Stimulated activated CD8-positive, alpha-beta memory T cell treated with anti-CD3 and anti-CD28 coated beads, Interleukin-15, amount 100 ng/mL, for 1 hour (primary cell): ENCODE measurements at regions not wholly inside any gene's neighbourhood (a gene's known extent, or its start where the extent isn't known, plus 50 kb on each side); places are given as distances from the start of the nearest gene placed in this dataset.

Source experiments
- DNase-seq: peaks from one replicate; pipeline ENCODE4 v3.0.0-alpha.2; 2020; ENCODE audit warnings: low read depth

DNA sequence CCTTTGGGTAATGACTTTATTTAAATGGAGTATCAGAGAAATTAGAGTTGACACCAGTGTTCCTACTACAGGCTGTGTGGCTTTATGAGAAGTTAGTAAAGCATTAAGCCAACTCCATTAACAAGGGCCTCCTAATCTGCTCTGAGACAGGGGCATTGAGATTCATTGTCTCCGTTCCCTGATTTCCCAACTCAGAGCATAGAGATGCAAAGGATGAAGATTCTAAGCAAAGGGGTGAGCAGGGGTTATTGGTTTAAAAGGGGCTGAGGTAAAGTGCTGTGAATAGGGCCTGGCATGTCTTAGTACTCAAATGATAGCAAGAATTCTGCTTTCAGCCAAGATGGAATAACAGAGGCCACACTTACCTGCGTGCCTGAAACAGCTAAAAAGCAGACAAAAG lies 428.4 kb downstream of the PTPRU start:
- DNase-seq: no peak

DNA sequence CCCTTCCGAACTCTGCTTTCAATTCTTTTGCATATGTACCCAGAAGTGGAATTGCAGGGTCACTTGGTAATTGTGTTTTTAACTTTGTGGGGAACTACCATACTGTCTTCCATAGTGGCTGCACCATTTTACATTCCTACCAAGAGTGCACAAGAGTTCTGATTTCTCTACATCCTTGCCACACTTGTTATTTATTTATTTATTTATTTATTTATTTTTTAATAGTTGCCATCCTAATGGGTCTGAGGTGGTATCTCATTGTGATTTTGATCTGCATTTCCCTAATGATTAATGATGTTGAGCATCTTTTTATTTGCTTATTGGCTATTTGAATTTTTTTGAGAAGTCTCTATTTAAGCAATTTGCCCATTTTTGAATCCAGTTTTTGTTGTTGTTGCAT lies 422.4 kb downstream of the PTPRU start:
- no peak for DNase-seq

DNA sequence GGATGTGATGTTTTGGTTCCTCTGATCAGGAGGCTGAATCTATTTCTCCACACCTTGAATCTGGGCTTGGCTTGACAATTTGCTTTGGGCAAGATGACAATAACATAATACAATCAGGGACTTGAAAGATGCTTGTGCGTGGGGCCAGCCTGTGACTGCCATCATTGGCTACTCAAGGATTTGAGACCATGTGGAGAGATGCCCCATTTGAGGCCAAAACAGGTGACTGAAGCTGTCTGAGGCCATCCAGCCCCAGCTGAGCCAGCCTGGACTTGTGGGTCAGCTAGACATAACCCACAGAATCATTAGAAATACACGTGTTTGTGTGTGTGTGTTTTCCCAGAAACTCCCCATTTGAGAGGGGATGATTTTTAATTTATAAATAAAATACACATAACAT lies 421.5 kb downstream of the PTPRU start:
- no peak for DNase-seq

DNA sequence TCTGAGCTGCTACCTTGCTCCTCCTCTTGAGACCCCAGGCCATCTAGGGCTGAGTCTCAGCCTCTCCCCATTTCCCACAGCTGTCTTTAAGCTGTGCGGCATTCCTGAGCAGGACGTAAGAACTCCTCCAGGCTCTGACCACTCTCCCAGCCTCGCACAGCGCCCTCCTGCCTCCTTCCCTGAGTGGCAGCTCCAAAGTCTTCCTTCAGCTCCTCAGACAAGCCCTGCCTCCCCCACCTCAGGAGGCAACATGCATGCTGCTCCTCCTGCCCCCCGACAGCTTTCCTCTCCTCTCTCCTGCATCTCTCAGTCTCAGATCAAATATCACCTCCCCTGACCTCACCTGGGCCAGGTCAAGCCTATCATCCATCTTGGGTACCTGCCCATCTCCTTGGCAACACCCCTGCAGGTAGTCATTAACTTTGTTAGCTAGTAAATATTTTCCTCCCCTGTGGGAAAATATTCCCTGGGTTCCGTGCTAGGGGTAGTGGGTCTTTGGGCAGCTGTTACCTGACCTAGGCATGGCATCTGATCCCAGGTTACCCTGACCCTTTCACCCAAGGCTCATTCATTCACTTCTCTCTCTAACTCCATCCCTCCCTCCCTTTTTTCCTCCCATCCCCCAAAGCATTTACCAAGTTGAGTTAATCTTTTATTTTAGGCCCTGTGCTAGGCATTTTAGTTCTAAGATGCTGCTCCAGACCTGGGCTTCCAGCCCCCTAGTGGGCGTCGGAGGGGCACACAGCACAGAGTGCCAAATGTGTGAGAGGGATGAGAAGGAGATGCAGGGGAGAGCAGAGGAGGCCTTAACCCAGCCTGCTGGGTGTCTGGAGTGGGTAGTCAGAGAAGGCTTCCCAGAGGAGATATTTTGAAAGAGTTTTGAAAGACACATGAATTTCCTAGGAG lies 419.9 kb downstream of the PTPRU start:
- no peak for DNase-seq

DNA sequence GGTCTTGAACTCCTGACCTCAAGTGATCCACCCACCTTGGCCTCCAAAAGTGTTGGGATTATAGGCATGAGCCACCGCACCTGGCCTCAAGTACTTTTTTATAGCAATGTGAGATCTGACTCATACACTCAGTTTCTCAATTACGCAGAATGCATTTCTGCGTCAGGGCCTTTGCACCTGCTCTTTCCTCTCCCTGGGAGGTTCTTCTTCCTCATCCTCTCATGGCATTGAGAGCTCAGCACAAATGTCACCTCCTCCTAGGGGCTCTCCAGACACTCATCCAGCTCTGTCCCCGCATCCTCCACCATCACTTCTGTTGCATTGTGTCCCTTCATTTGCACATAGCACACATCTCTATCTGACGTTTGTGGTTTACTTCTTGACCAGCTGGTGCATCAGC lies 418.8 kb downstream of the PTPRU start:
- no peak for DNase-seq

DNA sequence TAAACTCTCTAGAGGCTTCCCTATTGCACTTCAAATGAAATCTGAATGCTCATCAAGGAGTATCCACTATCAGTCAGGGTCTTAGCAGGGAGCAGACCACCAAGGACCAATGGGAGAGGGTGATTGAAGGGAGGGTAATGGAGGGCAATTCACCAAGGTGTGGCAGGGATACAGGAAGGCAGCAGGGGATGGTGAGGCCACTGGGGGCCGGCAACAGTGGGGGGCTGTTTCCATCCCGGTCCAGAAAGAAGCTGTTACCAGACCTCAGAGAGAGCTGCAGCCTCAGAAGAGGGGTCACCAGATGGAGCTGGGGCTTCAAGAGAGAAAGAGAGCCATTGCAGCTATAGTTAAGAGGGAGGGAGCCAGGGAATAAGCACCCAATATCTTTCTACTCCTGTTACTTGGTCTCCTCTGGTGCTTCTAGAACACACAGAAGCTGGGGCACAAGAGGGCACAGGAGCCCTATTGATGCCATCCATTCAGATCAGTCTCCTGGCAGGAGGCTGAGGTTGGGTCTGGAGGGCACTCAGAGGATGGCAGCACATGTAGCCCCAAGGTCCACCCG lies 417.6 kb downstream of the PTPRU start:
- no peak for DNase-seq

DNA sequence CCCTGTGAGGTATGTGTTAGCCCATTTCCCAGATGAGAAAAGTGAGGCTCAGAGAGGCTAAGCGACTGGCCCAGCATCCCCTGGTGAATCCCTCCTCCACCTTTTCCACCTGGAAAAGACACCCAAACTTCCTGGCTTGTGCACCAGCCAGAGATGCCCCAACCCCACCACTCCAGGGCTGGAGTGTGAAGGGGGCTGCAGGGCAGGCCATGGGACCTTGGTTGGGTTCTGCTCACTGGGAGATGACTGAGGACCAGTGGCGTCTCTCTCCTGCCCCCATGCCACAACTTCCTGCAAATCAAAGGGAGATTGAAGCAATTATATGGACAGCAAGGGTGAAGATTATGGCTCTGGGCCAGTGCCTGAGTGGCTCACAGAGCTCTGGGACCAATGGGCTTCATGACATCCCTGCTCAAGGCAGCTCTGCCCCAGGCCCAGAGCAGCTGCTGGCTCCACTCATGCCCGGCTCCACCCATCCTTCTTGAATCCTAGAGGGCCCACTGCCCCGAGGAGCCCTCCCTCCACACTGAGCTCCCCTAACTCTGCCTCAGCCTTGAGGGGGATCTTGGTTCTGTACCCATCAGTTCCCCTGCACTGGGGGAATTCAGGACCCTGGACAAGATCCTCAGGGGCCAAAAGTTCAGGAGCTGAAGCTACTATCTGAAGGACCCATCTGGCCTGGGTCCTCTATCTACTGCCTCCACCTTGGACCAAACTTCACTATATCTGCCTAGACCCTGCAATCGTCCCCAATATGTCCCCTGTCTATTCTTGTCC lies 416.9 kb downstream of the PTPRU start:
- DNase-seq: no peak

DNA sequence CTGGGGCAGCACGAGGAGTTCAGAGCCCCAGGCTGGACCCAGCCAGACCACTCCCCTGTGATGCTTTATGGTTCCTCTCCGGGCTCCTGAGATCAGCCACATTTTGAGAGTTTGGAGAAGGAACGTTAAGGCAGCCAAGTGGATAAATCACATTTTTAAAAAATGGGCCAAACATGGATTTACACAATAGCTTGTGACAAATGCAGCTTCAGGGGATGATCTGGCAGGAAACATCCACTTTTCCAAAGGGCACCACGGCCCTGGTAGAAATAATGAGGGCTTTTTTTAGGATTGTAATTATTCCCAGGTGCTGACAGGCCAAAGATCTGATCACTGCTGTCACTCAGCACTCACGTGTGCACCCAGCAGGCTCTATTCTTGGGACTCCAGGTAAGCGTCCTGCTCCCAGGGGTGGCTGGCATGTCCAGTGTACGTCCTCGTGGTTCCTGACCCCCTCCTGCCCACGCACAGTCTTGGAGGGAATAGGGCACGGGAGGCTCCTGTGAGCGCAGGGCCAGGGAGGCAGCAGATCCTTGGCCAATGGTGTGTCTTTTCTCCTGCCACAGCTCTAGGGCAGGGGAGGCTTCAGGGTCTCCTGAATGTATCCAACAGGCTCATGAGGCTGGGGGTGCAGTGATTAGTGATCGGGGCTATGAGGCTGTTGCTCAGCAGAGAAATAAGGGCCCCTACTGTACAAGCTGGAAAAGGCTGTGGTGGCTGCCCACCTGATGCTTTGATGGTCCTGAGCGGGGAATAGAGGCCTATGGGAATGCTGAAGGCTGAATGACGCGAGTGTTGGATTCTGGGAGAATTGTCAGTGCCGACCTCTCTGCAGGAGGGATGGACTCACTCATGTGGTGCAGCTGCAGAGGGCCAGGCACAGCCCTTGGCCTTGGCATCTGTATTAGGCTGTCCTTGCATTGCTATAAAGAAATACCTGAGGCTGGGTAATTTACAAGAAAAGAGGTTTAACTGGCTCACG lies 415.7 kb downstream of the PTPRU start:
- DNase-seq: no peak

DNA sequence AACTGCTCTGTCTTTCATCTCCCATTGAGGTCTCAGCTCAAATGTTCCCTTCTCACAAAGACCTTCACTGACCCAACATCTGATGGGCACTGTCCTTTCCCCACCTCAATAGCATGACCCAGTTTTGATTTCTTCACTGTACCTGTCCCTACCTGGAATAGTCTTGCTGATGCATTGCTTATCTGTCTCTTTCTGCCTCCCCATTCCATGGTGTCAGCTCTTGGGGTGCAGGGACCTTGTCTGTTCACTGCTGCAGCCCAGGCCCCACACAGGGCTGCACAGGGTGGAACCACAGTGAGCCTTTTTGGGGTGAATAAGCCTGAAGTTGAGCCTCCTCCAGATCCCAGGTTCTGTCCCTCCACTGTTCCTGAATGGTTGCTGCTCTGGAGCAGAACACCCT lies 414.9 kb downstream of the PTPRU start:
- DNase-seq: no peak

DNA sequence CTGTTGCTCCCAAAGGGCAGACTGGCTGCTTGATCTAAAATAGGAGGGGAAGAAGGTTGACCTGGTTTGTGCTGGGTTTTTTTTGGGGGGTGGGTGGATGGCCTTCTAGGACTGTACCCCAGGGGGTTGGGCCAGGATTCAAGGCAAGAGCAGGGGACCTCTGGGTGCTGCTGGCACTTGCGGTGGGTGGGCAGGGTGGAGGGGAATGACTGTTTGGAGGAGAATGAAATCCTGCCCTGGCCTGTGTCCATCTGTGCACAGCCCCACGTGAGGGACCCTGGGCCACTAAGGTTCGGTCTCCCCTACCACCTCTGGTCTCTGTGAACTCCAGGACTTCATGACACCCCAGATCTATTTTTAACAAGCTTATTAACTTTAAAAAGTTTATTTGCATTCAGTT lies 414.2 kb downstream of the PTPRU start:
- DNase-seq: no peak

DNA sequence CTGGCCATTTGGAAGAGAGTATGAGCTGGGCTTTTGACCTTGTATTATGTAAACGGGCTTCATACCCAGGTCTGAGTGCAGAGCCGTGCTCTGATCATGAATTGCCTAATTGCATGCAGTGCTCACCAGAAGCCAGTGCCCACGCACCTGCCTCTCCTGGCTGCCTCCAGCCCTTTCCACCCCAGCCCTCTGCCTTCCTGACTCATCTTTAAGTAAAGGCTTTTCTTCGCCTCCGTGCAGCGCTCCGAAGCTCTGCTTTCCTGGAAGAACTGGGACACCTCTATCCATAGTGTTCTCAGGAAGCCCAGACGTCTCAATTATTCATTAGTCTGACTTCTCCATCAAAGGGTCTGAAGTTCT lies 413.7 kb downstream of the PTPRU start:
- no peak for DNase-seq

DNA sequence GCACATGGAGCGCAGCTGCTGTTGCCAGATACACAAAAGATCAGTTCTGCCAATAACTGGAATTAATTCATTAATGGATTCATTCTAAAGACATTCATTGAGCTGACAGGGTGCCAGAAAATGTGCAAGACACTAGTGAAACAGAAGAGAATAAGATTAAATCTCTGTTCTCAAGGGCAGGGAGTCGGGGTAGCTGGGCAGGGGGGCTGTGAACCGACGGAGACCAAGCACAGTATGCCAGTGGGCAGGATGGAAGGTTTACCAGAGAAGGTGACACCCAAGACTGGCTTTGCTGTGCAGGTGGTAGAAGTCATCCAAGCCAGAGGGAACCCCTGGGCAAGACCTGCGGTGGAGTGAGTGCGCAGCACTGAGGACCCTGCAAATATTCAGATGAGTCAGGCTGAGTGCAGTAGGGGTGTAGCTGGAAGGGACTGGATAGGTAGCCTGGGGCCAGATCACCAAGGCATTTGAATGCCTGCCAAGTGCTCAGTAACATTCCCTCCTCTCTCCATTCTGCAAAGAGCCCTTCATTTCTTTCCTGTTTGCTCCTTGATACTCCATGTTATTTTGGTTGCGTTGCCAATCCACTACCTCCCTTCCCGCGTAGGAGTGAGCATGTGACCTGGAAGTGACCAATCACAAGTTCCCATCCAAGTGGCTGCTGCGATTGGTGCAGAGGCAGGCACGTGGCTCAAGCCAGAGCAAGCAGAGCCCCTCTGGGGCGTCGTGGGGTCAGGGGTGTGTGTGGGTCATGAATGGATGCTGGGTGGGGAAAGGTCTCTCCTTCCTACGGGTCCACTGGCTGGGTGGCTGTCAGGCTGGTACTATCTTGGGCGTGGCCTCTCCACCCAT lies 413.1 kb downstream of the PTPRU start:
- no peak for DNase-seq

DNA sequence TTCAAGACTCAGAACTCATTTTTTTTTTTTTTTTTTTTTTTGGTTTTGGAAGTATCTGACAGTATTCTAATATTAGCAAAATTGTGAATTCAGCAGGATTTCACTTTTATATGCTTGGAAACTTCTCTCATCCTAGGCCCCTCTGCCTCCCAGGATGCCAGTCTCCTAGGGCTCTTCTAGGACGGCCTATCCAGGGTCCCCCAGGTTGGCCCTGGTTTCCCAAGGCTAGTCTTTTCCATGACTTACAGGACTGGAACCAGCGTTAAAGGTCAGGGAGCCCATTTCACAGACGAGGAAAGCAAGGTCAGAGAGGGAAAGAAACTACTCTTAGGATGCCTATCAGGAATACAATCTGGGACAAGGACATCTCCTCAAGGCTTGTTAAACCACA lies 412.5 kb downstream of the PTPRU start:
- DNase-seq: no peak

DNA sequence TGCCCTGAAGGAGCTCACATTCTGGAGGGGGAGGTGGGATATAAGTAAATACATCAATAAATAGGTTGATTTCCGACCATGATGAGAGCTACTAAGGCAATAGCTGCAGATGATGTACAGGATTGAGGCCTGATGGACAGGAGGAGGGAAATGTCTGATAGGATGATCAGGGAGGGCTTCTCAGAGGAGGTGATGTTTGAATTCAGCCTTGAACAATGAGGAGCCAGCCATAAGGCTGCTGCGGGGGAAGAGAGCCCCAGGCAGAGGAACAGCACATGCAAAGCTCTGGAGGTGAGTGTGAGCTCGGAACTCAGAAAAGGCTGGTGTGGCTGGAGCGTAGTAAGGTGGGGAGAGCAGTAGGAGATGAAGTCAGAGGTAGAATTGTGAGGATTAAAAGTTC lies 411.7 kb downstream of the PTPRU start:
- DNase-seq: no peak

DNA sequence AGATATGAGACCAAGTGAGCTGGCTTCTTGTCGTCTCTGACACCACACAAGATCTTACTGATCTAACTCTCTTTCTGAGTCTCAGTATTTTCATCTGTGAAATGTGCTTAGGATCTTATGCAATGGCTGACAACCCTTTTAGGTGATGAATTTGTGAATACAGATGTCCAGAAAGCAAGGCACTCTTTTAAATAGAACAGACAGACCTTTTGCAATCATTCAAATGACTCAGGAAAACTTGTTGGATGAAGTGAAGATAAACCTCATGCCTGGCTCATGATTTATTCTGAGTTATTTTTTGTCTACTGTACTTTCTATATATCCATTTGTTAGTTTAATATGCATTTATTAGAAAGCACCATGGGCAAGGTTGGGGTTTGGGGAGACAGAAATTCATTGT lies 411.3 kb downstream of the PTPRU start:
- no peak for DNase-seq

DNA sequence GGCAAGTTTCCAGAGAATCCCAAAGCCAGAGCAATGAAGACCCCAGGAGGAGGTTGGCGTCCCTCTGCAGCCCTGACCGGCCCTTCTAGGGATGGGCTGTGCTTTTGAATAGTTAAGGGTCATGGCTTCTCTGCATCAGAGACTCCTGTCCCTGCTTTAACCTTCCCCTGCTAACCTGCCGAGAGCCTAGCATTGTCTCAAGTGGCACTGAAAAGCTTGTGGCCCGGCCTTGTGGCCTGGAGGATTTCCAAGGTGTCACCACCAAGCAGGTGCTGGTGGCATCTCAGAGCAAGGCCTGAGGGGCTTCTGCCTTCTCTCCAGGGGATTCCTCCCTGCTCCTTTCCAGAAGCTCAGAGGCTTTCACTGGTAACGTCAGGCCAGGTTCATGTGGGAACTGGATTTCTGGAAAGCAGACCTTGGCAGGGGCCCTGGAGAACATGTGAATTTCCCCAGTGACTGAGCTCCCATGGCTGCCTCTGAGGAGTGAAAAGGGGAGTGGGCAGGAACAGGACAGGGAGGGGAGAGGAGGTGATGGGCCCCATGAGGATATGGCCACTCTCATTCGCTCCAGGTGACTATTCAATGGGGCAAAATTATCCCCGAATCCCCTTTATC lies 409.9 kb downstream of the PTPRU start:
- no peak for DNase-seq

DNA sequence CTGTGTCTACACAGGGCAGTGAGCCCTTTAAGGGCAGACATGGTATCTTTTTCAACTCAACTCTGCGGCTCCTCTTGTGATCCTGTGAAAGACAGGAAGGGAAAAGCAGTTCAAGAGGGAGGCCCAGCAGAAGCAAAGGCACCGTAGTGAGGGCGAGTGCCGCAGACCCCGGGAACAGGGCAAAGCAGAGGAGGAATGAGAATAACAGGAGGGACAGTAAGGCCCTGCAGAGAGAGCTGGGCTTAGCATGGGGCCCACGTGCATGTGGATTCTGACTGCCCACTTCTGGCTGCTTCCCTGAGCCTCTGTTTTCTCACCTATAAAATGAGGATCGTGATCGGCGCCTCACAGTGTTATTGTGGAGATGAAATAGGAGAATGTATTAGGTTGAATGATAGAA lies 409.3 kb downstream of the PTPRU start:
- no peak for DNase-seq

DNA sequence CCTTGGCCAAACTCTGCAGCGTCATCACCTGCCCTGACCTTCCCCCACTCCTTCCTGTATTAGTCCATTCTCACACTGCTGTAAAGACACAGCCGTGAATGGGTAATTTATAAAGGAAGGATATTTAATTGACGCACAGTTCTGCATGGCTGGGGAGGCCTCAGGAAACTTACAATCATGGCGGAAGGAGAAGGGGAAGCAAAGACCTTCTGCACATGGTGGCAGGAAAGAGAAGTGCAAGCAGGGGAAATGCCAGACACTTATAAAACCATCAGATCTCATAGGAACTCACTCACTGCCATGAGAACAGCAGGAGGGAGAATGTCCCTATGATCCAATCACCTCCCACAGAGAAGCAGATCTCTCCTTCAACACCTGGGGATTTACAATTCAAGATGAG lies 408.5 kb downstream of the PTPRU start:
- no peak for DNase-seq

DNA sequence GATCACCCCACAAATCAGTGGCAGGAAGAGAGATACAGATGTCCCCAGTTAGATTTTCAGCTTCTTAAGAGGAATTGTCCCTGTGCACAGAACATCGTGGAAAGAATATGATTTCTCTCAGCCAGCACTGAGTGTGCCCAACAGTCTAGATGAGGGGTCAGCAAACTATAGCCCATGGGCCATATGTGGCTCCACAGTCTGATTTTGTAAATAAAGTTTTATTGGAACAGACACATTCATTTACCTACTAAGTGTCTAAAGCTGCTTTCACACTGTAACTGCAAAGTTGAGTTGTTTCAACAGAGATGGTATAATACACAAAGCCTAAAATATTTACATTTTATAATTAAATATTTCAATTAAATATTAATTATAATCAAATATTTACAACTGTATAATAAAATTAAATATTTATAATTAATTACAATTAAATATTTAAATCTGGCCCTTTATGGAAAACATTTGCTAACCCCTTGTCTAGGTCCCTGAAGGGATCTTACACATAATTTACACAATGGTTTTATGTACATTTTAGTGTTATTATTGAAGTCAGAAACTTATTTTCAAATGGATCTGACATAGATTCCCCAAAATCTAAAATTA lies 407.6 kb downstream of the PTPRU start:
- DNase-seq: no peak

DNA sequence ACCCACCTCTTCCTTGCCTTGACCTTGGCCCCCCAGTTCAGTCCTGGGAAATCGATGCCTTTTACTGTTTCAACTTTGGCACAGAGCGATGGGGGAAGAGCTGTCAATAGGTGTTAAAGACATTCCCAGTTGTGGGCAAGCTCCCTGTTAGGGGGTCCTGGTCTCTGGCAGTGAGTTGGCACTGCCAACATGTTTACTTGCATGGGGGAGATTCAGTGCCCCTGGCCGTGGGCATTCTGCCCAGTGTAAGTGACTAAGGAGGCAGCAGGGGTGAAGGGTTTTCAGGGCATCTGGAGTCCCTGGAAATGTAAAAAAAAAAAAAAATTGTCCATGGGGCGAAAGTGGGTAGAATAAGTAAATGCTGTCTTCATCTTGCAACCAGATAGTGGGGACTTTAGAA lies 407.0 kb downstream of the PTPRU start:
- DNase-seq: no peak
